Keratinocyte (primary cell): ENCODE measurements at regions not wholly inside any gene's neighbourhood (a gene's known extent, or its start where the extent isn't known, plus 50 kb on each side); places are given as distances from the start of the nearest gene placed in this dataset.

Experiments used
- EZH2 ChIP-seq: IDR thresholded peaks from one replicate; pipeline ENCODE4 v1.6.1; 2012; ENCODE audit warnings: inconsistent platforms, mild to moderate bottlenecking, low read length, moderate library complexity
- TF ChIP-seq, protein P1 (sequence below), 3 experiments: IDR thresholded peaks in 1 of 3; conservative IDR thresholded peaks in 1 of 3; optimal IDR thresholded peaks in 1 of 3; 2 replicates in 2 of 3; 3 replicates in 1 of 3; pipeline versions ENCODE3 to v1.5.1; 2011; ENCODE audit warnings: low read length in 3 of 3, mild to moderate bottlenecking in 3 of 3, moderate library complexity in 2 of 3, control low read depth in 1 of 3, inconsistent platforms in 1 of 3; ENCODE audit not compliant: insufficient read depth in 2 of 3; ENCODE audit errors: extremely low read depth in 1 of 3

DNA sequence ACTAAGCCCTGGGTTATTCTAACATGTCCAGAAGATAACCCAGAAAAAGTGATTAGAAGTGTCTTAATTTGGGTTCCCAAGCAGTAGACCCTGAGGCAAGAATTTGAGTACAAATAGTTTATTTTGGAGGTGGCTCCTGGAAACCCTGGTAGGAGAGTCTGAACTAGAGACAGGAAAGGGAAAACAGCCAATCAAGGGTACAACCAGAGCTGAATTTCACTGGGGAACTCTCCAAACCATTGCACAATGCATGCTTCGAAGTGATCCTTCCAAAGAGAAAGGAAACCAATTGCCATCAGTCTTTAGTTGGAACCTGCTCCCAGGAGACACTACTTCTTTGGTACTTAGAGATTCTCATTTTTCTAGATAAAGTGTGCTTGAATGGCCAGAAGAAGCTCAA is 361.5 kb downstream of the MBD2 start:
- TF ChIP-seq, protein P1, sequence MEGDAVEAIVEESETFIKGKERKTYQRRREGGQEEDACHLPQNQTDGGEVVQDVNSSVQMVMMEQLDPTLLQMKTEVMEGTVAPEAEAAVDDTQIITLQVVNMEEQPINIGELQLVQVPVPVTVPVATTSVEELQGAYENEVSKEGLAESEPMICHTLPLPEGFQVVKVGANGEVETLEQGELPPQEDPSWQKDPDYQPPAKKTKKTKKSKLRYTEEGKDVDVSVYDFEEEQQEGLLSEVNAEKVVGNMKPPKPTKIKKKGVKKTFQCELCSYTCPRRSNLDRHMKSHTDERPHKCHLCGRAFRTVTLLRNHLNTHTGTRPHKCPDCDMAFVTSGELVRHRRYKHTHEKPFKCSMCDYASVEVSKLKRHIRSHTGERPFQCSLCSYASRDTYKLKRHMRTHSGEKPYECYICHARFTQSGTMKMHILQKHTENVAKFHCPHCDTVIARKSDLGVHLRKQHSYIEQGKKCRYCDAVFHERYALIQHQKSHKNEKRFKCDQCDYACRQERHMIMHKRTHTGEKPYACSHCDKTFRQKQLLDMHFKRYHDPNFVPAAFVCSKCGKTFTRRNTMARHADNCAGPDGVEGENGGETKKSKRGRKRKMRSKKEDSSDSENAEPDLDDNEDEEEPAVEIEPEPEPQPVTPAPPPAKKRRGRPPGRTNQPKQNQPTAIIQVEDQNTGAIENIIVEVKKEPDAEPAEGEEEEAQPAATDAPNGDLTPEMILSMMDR (optimal IDR thresholded peaks at IDR 0.05 in 1 of 3, IDR thresholded peaks at IDR 0.05 in 1 of 3, conservative IDR thresholded peaks at IDR 0.05 in 1 of 3; ENCODE audit: extremely low read depth in 1 of 3, insufficient read depth in 2 of 3, low read length in 3 of 3) = no peak
- TF ChIP-seq EZH2 = no peak
